Tibial nerve (tissue), 4 donors: ENCODE measurements at regions not wholly inside any gene's neighbourhood (a gene's known extent, or its start where the extent isn't known, plus 50 kb on each side); places are given as distances from the start of the nearest gene placed in this dataset.
"Not testable (repeated sequence)": the region's sequence is repeated elsewhere in the genome, so short reads cannot be mapped to it uniquely, and the experiment has no call there.

Experiments
- DNase-seq, 2 donors: peaks; one replicate each; pipeline ENCODE4 v3.0.0-alpha.2; 2019; ENCODE audit warnings: low spot score in 2 of 2
- H3K27ac ChIP-seq, 4 donors: fragments of 200-600 bp; sonication (generic) in 3 of 4; one replicate each; pipeline ENCODE4 v1.5.1; 2017 to 2019; ENCODE audit warnings: mild to moderate bottlenecking in 1 of 4
- H3K27me3 ChIP-seq, 2 donors: fragments of 200-600 bp; sonication (generic) in 1 of 2; one replicate each; pipeline versions ENCODE4 v1.5.1 to v1.6.0; 2017 to 2019
- H3K36me3 ChIP-seq, 3 donors: fragments of 200-600 bp; sonication (generic); one replicate each; pipeline ENCODE4 v1.5.1; 2018 to 2019
- H3K4me1 ChIP-seq, 4 donors: fragments of 200-600 bp; sonication (generic) in 3 of 4; one replicate each; pipeline ENCODE4 v1.5.1; 2017 to 2019
- H3K4me3 ChIP-seq, 4 donors: fragments of 200-600 bp; sonication (generic) in 3 of 4; one replicate each; pipeline ENCODE4 v1.5.1; 2017 to 2019; ENCODE audit warnings: mild to moderate bottlenecking in 1 of 4, moderate library complexity in 1 of 4
- H3K9me3 ChIP-seq, 4 donors: fragments of 200-600 bp; sonication (generic) in 3 of 4; one replicate each; pipeline ENCODE4 v1.5.1; 2017 to 2019
- EP300 ChIP-seq, 2 donors: sonication (generic); formaldehyde crosslinking; IDR thresholded peaks; one replicate each; pipeline ENCODE4 v1.6.1; 2017; ENCODE audit warnings: antibody characterized with exemption in 2 of 2, mild to moderate bottlenecking in 1 of 2
- POLR2A ChIP-seq, 2 donors: fragments of 450-650 bp; IDR thresholded peaks; one replicate each; pipeline ENCODE4 v1.6.1; 2017; ENCODE audit warnings: antibody characterized with exemption in 2 of 2, mild to moderate bottlenecking in 2 of 2, moderate library complexity in 2 of 2
- WGBS, 2 donors: methylation state at CpG; one replicate each; pipeline ENCODE4 v1.1.5; 2018; 5-methylcytosine and 5-hydroxymethylcytosine counted together
- TF ChIP-seq, protein P1 (sequence below), 5 experiments: fragments of 200-600 bp in 3 of 5; fragments of 450-650 bp in 2 of 5; sonication (generic) in 3 of 5; IDR thresholded peaks; one replicate each; pipeline ENCODE4 v1.5.1; 2016 to 2019; ENCODE audit warnings: antibody characterized with exemption in 5 of 5, mild to moderate bottlenecking in 3 of 5, moderate library complexity in 2 of 5

DNA sequence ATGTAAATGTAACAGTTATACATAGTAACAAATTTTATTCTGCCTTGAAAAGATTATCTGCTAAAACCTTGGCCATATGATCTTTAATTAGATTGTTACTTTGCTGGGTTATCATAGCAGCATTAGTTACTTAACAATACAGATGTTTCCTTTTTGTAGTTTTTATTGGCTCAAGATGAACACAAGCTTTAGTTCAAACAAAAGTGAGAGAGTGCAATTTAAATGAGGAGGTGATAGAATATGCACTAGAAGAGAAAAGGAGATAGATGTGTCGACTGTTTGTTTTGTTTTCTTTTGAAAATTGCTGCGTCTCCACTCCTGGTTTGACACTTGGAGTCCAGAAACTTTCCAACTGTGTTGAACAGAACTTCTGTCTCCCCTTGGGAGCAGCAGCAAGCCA is 91.4 kb upstream of the CAV2 start:
- H3K36me3 ChIP-seq = no peaks in the 10 kb centered on the region
- TF ChIP-seq POLR2A (IDR thresholded peaks at IDR 0.05) = no peak
- no peak for TF ChIP-seq EP300 (IDR thresholded peaks at IDR 0.05)
- TF ChIP-seq, protein P1, sequence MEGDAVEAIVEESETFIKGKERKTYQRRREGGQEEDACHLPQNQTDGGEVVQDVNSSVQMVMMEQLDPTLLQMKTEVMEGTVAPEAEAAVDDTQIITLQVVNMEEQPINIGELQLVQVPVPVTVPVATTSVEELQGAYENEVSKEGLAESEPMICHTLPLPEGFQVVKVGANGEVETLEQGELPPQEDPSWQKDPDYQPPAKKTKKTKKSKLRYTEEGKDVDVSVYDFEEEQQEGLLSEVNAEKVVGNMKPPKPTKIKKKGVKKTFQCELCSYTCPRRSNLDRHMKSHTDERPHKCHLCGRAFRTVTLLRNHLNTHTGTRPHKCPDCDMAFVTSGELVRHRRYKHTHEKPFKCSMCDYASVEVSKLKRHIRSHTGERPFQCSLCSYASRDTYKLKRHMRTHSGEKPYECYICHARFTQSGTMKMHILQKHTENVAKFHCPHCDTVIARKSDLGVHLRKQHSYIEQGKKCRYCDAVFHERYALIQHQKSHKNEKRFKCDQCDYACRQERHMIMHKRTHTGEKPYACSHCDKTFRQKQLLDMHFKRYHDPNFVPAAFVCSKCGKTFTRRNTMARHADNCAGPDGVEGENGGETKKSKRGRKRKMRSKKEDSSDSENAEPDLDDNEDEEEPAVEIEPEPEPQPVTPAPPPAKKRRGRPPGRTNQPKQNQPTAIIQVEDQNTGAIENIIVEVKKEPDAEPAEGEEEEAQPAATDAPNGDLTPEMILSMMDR (IDR thresholded peaks at IDR 0.05) = no peak
- no peaks in the 10 kb centered on the region for H3K9me3 ChIP-seq
- no peak overlapping the region for H3K4me3 ChIP-seq
- H3K27ac ChIP-seq = no peak overlapping the region
- no peaks in the 10 kb centered on the region for H3K27me3 ChIP-seq
- no peak for DNase-seq
- WGBS, 2 donors = 57 to 67% methylated on average over 2 of the region's 2 CpGs
- H3K4me1 ChIP-seq = peaks cover 0 to 2% (median 0%) of the 10 kb centered on the region in 4 donors

DNA sequence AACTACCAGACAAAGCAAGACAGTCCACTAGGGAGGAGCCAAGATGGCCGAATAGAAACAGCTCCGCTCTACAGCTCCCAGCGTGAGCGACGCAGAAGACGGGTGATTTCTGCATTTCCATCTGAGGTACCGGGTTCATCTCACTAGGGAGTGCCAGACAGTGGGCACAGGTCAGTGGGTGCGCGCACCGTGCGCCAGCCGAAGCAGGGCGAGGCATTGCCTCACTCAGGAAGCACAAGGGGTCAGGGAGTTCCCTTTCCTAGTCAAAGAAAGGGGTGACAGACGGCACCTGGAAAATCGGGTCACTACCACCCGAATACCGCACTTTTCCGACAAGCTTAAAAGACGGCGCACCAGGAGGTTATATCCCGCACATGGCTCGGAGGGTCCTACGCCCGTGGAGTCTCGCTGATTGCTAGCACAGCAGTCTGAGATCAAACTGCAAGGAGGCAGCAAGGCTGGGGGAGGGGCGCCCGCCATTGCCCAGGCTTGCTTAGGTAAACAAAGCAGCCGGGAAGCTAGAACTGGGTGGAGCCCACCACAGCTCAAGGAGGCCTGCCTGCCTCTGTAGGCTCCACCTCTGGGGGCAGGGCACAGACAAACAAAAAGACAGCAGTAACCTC is 90.6 kb upstream of the CAV2 start:
- not testable (repeated sequence) for H3K9me3 ChIP-seq, H3K27me3 ChIP-seq, H3K27ac ChIP-seq, H3K36me3 ChIP-seq, H3K4me3 ChIP-seq, DNase-seq, H3K4me1 ChIP-seq
- WGBS, 2 donors = 89 to 90% methylated on average over 27 to 28 of the region's 28 CpGs

DNA sequence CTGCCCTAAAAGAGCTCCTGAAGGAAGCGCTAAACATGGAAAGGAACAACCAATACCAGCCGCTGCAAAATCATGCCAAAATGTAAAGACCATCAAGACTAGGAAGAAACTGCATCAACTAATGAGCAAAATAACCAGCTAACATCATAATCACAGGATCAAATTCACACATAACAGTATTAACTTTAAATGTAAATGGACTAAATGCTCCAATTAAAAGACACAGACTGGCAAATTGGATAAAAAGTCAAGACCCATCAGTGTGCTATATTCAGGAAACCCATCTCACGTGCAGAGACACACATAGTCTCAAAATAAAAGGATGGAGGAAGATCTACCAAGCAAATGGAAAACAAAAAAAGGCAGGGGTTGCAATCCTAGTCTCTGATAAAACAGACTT is 88.8 kb upstream of the CAV2 start:
- not testable (repeated sequence) for H3K4me1 ChIP-seq, H3K36me3 ChIP-seq, H3K27ac ChIP-seq, H3K4me3 ChIP-seq, H3K27me3 ChIP-seq, H3K9me3 ChIP-seq, DNase-seq
- WGBS, 2 donors = 78 to 93% methylated on average over 3 of the region's 3 CpGs

DNA sequence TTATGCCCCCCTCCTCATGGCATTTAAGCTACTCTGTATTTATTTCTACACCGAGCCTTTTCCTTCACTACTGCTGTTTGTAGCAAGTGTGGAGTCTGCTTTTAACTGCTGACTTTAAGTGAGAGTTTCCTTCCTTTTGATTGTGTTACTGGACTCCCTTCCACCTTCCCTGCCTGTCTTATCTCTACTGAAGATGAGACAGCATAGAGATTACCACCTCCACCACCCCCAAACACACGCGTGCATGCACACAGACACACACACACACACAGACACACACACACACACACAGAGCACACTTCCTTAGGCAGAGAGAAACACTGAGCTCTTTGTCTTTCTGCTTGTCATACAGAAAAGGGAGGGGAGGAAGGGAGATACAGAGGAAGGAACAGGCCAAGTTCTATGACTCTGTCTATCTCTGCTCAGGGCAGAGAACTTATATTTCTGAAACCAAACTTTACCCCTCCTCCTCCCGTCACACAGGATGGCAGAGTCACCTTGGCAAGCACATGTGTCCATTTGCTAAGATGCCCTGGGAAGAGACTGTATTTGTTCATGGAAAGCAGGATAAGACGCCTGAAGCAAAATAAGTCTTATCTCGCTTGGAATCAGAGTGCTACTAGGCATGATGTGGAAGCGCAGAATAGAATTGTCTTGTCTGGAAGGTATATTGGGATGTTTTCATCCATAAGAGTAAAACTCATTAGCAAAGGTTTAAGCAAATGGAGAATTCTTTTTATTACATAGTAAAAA is 81.8 kb upstream of the CAV2 start:
- Histone ChIP-seq H3K4me3 (no peak overlapping the region), H3K27me3 (no peaks in the 10 kb centered on the region), H3K9me3 (no peaks in the 10 kb centered on the region), H3K36me3 (no peaks in the 10 kb centered on the region), H3K27ac (peak overlapping the region in 2 of 4 donors; percentile 4 to 34), H3K4me1 (peaks cover 0 to 25% (median 6%) of the 10 kb centered on the region in 4 donors)
- TF ChIP-seq POLR2A (IDR thresholded peaks at IDR 0.05) (no peak), EP300 (IDR thresholded peaks at IDR 0.05) (no peak)
- TF ChIP-seq, protein P1 (IDR thresholded peaks at IDR 0.05) = no peak
- DNase-seq = no peak
- WGBS, 2 donors = 49 to 51% methylated on average over 7 of the region's 7 CpGs

DNA sequence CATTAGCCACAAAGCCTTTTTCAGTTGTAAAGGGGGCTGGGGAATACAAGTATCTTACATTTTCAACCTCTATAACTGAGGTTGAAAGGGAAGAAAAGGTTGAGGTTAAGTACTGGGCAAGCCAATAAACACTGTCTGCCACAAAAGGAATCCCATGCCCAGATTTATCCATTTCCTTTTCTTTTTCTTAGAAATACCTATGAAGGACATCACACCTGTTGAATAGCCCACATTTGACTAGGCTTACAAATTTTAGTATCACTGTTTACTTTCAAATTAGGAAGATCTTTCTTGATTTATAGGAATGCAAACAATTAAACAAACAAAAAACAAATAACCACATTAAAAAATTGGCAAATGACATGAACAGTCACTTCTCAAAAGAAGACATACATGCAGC is 81.0 kb upstream of the CAV2 start:
- TF ChIP-seq, protein P1 (IDR thresholded peaks at IDR 0.05) = no peak
- TF ChIP-seq EP300 (IDR thresholded peaks at IDR 0.05) (no peak), POLR2A (IDR thresholded peaks at IDR 0.05) (no peak)
- no peak for DNase-seq
- peaks cover 0 to 28% (median 6%) of the 10 kb centered on the region in 4 donors for H3K4me1 ChIP-seq
- no peaks in the 10 kb centered on the region for H3K9me3 ChIP-seq
- H3K4me3 ChIP-seq = no peak overlapping the region
- no peaks in the 10 kb centered on the region for H3K36me3 ChIP-seq
- H3K27me3 ChIP-seq = no peaks in the 10 kb centered on the region
- H3K27ac ChIP-seq = peak overlapping the region in 1 of 4 donors; percentile 34

DNA sequence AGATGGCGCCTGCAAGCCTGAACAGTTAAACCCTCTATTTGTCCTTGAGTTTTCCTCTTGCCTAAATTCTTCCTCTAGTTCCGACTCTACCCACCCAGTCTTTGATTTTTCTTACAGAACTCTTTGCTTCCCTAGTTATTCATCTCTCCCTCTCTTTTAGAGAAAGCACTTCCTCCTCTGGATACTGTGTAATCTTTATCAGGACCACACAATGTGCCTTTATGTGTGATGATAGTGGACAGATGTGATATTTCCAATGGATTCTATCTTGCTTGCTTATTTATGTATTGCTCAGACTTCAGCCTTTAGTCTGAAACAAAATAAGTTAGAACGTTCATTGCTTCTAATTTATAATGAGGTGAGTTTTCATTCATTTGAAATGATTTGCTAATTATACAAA is 79.5 kb upstream of the CAV2 start:
- Histone ChIP-seq H3K27ac (no peak overlapping the region), H3K4me1 (peaks cover 0 to 31% (median 6%) of the 10 kb centered on the region in 4 donors), H3K9me3 (no peaks in the 10 kb centered on the region), H3K36me3 (no peaks in the 10 kb centered on the region), H3K27me3 (no peaks in the 10 kb centered on the region), H3K4me3 (no peak overlapping the region)
- DNase-seq = no peak
- TF ChIP-seq POLR2A (IDR thresholded peaks at IDR 0.05) = no peak
- TF ChIP-seq, protein P1 (IDR thresholded peaks at IDR 0.05) = no peak
- 54 to 56% methylated on average over 3 of the region's 3 CpGs for WGBS, 2 donors
